Naive B cell (primary cell): ENCODE measurements at regions not wholly inside any gene's neighbourhood (a gene's known extent, or its start where the extent isn't known, plus 50 kb on each side); places are given as distances from the start of the nearest gene placed in this dataset.
"Not testable (repeated sequence)": the region's sequence is repeated elsewhere in the genome, so short reads cannot be mapped to it uniquely, and the experiment has no call there.

ENCODE experiments used
- ATAC-seq, 2 donors: fragments of 150-1000 bp; cut with Tn5 transposase; 2 replicates each; pipeline ENCODE4 v1.10.0; 2021; ENCODE audit warnings: low read depth in 2 of 2, mild to moderate bottlenecking in 2 of 2, moderate library complexity in 2 of 2
- DNase-seq: peaks from one replicate; pipeline ENCODE4 v3.0.0; 2022
- H3K27ac Mint-ChIP-seq, 6 donors: one replicate each; pipeline ENCODE4 v1.8.0; 2020 to 2022; ENCODE audit warnings: mild to moderate bottlenecking in 6 of 6, mixed read lengths in 6 of 6, moderate library complexity in 5 of 6, inconsistent platforms in 2 of 6
- H3K27me3 Mint-ChIP-seq, 3 donors: one replicate each; pipeline ENCODE4 v1.8.0; 2021 to 2022; ENCODE audit warnings: mixed read lengths in 3 of 3, mild to moderate bottlenecking in 1 of 3
- H3K36me3 Mint-ChIP-seq, 2 donors: one replicate each; pipeline ENCODE4 v1.8.0; 2020 to 2022; ENCODE audit warnings: mixed read lengths in 2 of 2, inconsistent platforms in 1 of 2, mild to moderate bottlenecking in 1 of 2
- H3K4me1 Mint-ChIP-seq, 3 donors: one replicate each; pipeline ENCODE4 v1.8.0; 2020 to 2022; ENCODE audit warnings: mixed read lengths in 3 of 3, inconsistent platforms in 1 of 3, mild to moderate bottlenecking in 1 of 3, moderate library complexity in 1 of 3
- H3K4me3 Mint-ChIP-seq, 8 donors: one replicate each; pipeline ENCODE4 v1.8.0; 2020 to 2022; ENCODE audit warnings: mild to moderate bottlenecking in 8 of 8, mixed read lengths in 8 of 8, moderate library complexity in 8 of 8, inconsistent platforms in 2 of 8
- H3K9me3 Mint-ChIP-seq, 7 donors: one replicate each; pipeline ENCODE4 v1.8.0; 2020 to 2022; ENCODE audit warnings: mixed read lengths in 7 of 7, mild to moderate bottlenecking in 5 of 7, inconsistent platforms in 2 of 7, moderate library complexity in 1 of 7

DNA sequence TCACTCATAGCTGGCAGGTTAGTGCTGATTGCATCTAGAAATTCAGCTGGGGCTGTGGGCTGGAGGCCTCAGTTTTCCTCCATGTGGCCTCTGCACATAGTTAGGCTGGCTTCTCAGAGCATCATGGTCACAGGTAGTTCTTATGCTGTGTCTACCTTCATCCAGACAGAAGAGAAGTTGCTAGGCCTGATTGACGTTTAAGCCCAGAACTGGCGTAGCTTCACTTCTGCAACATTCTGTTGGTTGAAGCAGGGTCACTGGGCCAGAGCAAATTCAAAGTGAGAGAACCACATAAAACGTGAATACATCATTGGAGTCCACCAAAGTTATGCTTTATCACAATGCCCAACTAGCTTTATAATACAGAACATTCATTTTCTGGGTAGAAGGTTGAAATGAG, 116.0 kb downstream of the SPP2 start:
- H3K4me3 Mint-ChIP-seq: peak overlapping the region in 7 of 8 donors; percentile 35 to 86 (median 63)
- H3K9me3 Mint-ChIP-seq: no peaks in the 10 kb centered on the region
- ATAC-seq (peak; percentile 25 to 30), DNase-seq (peak; percentile 66)
- H3K27me3 Mint-ChIP-seq: no peaks in the 10 kb centered on the region
- peaks cover 0 to 4% of the 10 kb centered on the region in 2 donors for H3K36me3 Mint-ChIP-seq
- H3K27ac Mint-ChIP-seq: peak overlapping the region; percentile 82 to 100 (median 98)
- peaks cover 48 to 55% (median 48%) of the 10 kb centered on the region in 3 donors for H3K4me1 Mint-ChIP-seq

DNA sequence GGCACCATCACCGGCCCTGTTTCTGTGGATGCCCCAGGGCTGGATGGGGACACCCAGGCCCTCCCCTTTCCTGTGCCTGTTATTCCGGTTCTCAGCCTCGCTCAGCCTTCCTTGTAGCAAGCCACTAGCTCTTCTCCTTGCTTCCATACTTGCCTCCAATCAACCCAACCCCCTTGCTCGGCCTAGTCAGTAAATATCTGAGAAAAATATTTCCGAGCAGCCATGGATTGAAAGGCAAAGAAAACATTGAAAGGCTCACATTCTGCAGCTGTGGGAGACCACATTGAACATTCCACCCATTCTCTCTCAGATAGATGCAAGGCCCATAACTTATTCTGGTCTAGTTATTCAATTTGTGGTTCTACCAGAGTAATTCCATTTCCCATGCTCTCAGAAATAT, 114.9 kb downstream of the SPP2 start:
- Mint-ChIP-seq H3K4me1 (peaks cover 56 to 63% (median 56%) of the 10 kb centered on the region in 3 donors), H3K27me3 (peaks cover 0 to 9% (median 9%) of the 10 kb centered on the region in 3 donors), H3K36me3 (no peaks in the 10 kb centered on the region), H3K27ac (peak overlapping the region; percentile 93 to 100 (median 98)), H3K9me3 (no peaks in the 10 kb centered on the region), H3K4me3 (peak overlapping the region in 6 of 8 donors; percentile 23 to 87 (median 62))
- no peak for ATAC-seq
- DNase-seq: no peak

DNA sequence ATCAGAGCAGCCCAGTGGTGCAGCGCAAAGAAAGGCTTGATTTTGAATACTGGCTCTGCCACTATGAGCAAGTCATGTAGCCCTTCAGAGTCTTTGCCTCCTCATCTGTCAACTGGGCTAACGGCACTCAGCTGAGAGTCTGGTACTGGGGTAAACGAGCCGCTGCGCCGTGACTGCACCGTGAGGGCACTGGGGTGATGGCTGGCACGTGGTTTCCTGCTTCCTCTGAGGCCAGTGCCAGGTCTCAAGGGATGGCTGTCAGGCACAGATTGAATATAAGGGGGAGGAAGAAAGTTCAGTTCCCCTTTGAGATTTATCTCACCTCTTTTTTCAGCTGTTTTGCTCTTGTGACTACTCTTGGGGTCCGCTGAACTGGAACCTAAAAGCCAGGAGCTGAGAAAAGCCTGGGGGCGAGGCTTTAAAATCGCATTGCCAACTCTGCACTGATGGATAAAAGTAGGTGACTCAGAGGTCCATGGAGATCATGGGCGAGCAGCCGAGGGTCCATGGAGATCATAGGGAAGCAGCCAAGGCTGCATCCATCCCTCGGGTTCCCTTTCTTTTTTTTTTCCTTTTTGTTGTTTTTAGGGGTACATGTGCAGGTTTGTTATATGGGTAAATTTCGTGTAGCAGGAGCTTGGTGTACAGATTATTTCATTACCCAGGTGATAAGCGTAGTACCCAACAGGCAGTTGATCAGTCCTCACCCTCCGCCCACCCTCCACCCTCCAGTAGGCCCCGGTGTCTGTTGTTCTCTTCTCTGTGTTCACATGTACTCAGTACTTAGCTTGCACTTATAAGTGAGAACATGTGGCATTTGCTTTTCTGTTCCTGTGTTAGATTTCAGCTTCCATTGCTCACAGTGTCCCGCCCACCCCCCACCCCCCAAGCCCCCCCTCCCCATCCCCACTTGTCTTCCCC, 114.3 kb downstream of the SPP2 start:
- peaks cover 56 to 63% (median 57%) of the 10 kb centered on the region in 3 donors for H3K4me1 Mint-ChIP-seq
- peak; percentile 93 to 94 for ATAC-seq
- H3K4me3 Mint-ChIP-seq: peak overlapping the region; percentile 44 to 87 (median 79)
- peaks cover 0 to 11% (median 11%) of the 10 kb centered on the region in 3 donors for H3K27me3 Mint-ChIP-seq
- DNase-seq: peak; percentile 94
- no peaks in the 10 kb centered on the region for H3K9me3 Mint-ChIP-seq
- no peaks in the 10 kb centered on the region for H3K36me3 Mint-ChIP-seq
- H3K27ac Mint-ChIP-seq: peak overlapping the region; percentile 93 to 100 (median 99)

DNA sequence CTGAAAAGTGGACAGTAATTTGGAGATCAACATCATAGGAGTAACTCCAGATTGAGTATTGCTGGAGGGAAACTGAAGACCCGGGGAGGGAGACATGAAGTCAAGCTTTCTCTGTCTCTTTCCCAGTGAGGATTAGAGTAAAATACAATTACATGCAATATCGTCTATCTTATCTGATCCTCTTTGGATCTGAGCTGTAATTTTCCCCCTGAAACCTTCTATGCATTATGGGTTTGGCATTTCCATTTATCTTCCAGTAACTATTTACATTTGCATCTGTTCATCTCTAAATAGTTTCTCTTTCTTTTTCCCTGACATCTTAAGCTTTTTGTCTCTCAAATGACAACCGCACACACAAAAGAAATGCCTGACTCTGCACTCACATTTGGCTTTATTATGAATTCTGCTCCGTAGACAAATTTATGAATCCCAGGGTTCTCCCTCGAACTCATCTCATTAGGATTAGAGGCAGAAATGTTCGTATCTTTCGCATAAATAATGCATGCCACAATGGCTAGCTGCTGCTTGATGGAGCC, 113.1 kb downstream of the SPP2 start:
- ATAC-seq (no peak), DNase-seq (no peak)
- Mint-ChIP-seq H3K4me1 (peaks cover 56 to 63% (median 57%) of the 10 kb centered on the region in 3 donors), H3K9me3 (no peaks in the 10 kb centered on the region), H3K27me3 (peaks cover 0 to 20% (median 18%) of the 10 kb centered on the region in 3 donors), H3K36me3 (no peaks in the 10 kb centered on the region), H3K4me3 (peak overlapping the region in 5 of 8 donors; percentile 30 to 84 (median 79)), H3K27ac (peak overlapping the region; percentile 93 to 100 (median 99))

- Mint-ChIP-seq H3K27ac (peak overlapping the region; percentile 27 to 99 (median 71)), H3K4me1 (peaks cover 56 to 63% (median 57%) of the 10 kb centered on the region in 3 donors), H3K9me3 (no peaks in the 10 kb centered on the region), H3K36me3 (no peaks in the 10 kb centered on the region), H3K27me3 (peaks cover 0 to 27% (median 25%) of the 10 kb centered on the region in 3 donors), H3K4me3 (peak overlapping the region in 5 of 8 donors; percentile 39 to 84 (median 51))
- ATAC-seq (no peak), DNase-seq (no peak)
These were observed 112.4 kb downstream of the SPP2 start for GRCh38 chr2:234162861-234163260.

DNA sequence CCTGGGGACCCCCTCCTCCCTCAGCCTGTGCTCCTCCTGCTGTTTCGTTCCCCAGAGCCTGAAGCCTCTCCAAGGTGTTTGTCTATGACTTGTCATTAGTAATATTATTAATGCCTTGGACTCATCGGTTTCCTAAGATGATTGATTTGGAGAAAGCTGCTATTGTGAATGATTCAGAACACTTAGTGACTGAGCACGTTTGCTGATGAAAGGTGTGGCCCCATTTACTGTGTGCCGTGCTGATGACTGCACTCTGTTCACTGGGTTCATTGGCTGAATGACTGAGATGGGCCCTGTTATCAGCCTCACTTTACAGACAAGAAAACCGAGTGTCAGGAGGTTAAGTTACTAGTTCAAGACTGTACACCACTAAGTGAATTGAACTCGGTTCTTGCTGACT, 111.4 kb downstream of the SPP2 start:
- no peaks in the 10 kb centered on the region for H3K9me3 Mint-ChIP-seq
- ATAC-seq (no peak), DNase-seq (no peak)
- peak overlapping the region in 1 of 8 donors; percentile 26 for H3K4me3 Mint-ChIP-seq
- H3K4me1 Mint-ChIP-seq: peaks cover 55 to 60% (median 56%) of the 10 kb centered on the region in 3 donors
- H3K27me3 Mint-ChIP-seq: peaks cover 0 to 28% (median 26%) of the 10 kb centered on the region in 3 donors
- peak overlapping the region in 1 of 6 donors; percentile 53 for H3K27ac Mint-ChIP-seq
- no peaks in the 10 kb centered on the region for H3K36me3 Mint-ChIP-seq

DNA sequence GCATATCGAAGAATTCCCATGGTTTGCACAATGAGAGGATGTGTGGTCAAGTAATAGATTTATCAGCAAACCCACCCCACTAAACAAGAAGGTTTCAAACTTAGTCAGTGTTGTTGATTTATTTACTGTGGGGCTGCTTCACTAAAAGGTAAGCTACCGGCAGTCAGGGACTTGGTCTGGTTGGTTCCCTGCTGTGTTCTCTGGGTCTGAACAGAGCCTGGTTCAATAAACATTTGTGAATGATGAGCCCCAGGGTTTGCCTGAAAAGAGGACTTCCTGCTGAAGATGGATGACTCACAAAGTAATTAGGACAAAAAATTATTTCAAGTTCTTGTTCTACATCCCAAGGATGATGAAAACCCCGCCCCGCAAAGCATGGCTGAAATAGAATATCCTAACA, 108.3 kb downstream of the SPP2 start:
- ATAC-seq: no peak
- peaks cover 23 to 29% (median 25%) of the 10 kb centered on the region in 3 donors for H3K4me1 Mint-ChIP-seq
- H3K27me3 Mint-ChIP-seq: peaks cover 4 to 28% (median 26%) of the 10 kb centered on the region in 3 donors
- DNase-seq: no peak
- H3K36me3 Mint-ChIP-seq: no peaks in the 10 kb centered on the region
- no peaks in the 10 kb centered on the region for H3K9me3 Mint-ChIP-seq
- H3K27ac Mint-ChIP-seq: peak overlapping the region in 1 of 6 donors; percentile 39
- no peak overlapping the region for H3K4me3 Mint-ChIP-seq

GRCh38 chr2:234157817-234158588, 107.5 kb downstream of the SPP2 start:
- Mint-ChIP-seq H3K36me3 (no peaks in the 10 kb centered on the region), H3K9me3 (no peaks in the 10 kb centered on the region), H3K4me1 (peaks cover 15 to 21% (median 17%) of the 10 kb centered on the region in 3 donors), H3K27ac (peak overlapping the region in 3 of 6 donors; percentile 28 to 64 (median 40)), H3K27me3 (peaks cover 4 to 28% (median 26%) of the 10 kb centered on the region in 3 donors), H3K4me3 (no peak overlapping the region)
- no peak for DNase-seq
- no peak for ATAC-seq

- H3K9me3 Mint-ChIP-seq: no peaks in the 10 kb centered on the region
- H3K27ac Mint-ChIP-seq: no peak overlapping the region
- DNase-seq: no peak
- peaks cover 4 to 34% (median 26%) of the 10 kb centered on the region in 3 donors for H3K27me3 Mint-ChIP-seq
- no peak for ATAC-seq
- no peaks in the 10 kb centered on the region for H3K36me3 Mint-ChIP-seq
- H3K4me1 Mint-ChIP-seq: peaks cover 8 to 9% (median 9%) of the 10 kb centered on the region in 3 donors
- peak overlapping the region in 1 of 8 donors; percentile 78 for H3K4me3 Mint-ChIP-seq
These were observed 105.8 kb downstream of the SPP2 start for GRCh38 chr2:234156326-234156725.

- DNase-seq, H3K27ac Mint-ChIP-seq, H3K36me3 Mint-ChIP-seq, ATAC-seq, H3K4me3 Mint-ChIP-seq, H3K9me3 Mint-ChIP-seq, H3K4me1 Mint-ChIP-seq: not testable (repeated sequence)
- H3K27me3 Mint-ChIP-seq: peaks cover 1 to 13% (median 7%) of the 10 kb centered on the region in 3 donors
These were observed 102.3 kb downstream of the SPP2 start for GRCh38 chr2:234152835-234153234.

DNA sequence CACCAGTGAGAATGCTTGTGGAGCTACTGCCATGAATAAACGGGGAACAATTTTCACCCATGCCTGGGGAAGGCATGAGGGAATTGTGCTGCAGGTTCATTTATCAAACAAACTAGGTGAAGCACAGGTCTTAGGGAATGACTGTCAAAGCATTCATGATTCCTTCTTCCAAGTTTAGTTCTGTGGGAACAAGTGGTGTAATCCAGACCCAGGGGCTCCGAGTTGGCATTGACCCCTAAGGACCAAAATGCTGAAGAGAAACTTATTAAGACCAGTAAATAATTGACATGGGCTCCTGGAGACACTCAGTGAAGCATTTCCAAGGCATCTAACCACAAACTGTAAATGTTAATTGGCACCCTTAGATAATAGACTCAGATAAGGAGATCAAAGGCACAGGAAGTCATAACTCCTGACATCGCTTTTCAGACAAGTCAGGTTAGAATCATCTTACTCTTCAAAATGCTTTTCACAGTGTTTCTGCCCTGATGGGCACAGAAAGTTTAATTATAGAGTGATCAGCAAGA, 96.9 kb downstream of the SPP2 start:
- DNase-seq: no peak
- Mint-ChIP-seq H3K27me3 (peaks cover 8 to 34% (median 9%) of the 10 kb centered on the region in 3 donors), H3K4me3 (no peak overlapping the region), H3K27ac (peak overlapping the region in 1 of 6 donors; percentile 29), H3K36me3 (no peaks in the 10 kb centered on the region), H3K4me1 (peaks cover 9 to 22% (median 16%) of the 10 kb centered on the region in 3 donors), H3K9me3 (no peaks in the 10 kb centered on the region)
- no peak for ATAC-seq

- H3K27ac Mint-ChIP-seq: peak overlapping the region in 2 of 6 donors; percentile 79 to 85
- no peaks in the 10 kb centered on the region for H3K9me3 Mint-ChIP-seq
- H3K27me3 Mint-ChIP-seq: peaks cover 9 to 37% (median 16%) of the 10 kb centered on the region in 3 donors
- H3K36me3 Mint-ChIP-seq: no peaks in the 10 kb centered on the region
- DNase-seq: no peak
- peak overlapping the region in 1 of 8 donors; percentile 30 for H3K4me3 Mint-ChIP-seq
- peaks cover 9 to 22% (median 16%) of the 10 kb centered on the region in 3 donors for H3K4me1 Mint-ChIP-seq
- no peak for ATAC-seq
These were observed 95.8 kb downstream of the SPP2 start for GRCh38 chr2:234146087-234146826.
